SU-DHL-6 (cell line): ENCODE measurements at regions not wholly inside any gene's neighbourhood (a gene's known extent, or its start where the extent isn't known, plus 50 kb on each side); places are given as distances from the start of the nearest gene placed in this dataset.

Source experiments
- H2AFZ ChIP-seq: fragments of 200-600 bp; sonication (generic); 2 replicates; pipeline ENCODE4 v1.6.1; 2014; ENCODE audit warnings: low read depth, mild to moderate bottlenecking, moderate library complexity, mixed read lengths, antibody characterized with exemption, low read length; ENCODE audit not compliant: severe bottlenecking
- H3F3A ChIP-seq: fragments of 200-600 bp; shearing (Covaris generic); 2 replicates; pipeline ENCODE4 v1.6.0; 2016; ENCODE audit warnings: antibody characterized with exemption, mild to moderate bottlenecking; ENCODE audit not compliant: insufficient read depth
- H3K27ac ChIP-seq: fragments of 200-600 bp; sonication (generic); 2 replicates; pipeline ENCODE4 v1.5.1; 2016; ENCODE audit warnings: low read depth, mild to moderate bottlenecking, low read length, moderate library complexity, mixed read lengths
- H3K27me3 ChIP-seq: fragments of 200-600 bp; sonication (generic), shearing (Covaris generic); 2 replicates; pipeline ENCODE4 v1.6.0; 2014; ENCODE audit warnings: mild to moderate bottlenecking, low read length
- H3K36me3 ChIP-seq: fragments of 200-600 bp; sonication (generic); 2 replicates; pipeline ENCODE4 v1.6.1; 2014; ENCODE audit warnings: mild to moderate bottlenecking, low read length, mixed read lengths
- H3K4me2 ChIP-seq: fragments of 300-600, 200-600 bp; shearing (Covaris generic), sonication (generic); 2 replicates; pipeline ENCODE4 v1.6.0; 2014; ENCODE audit warnings: low read length, low read depth, mild to moderate bottlenecking; ENCODE audit not compliant: poor library complexity, severe bottlenecking
- H3K4me3 ChIP-seq: fragments of 200-600 bp; sonication (generic); 2 replicates; pipeline ENCODE4 v1.5.1; 2014; ENCODE audit warnings: antibody characterized with exemption, low read length, mild to moderate bottlenecking, mixed read lengths; ENCODE audit not compliant: insufficient read depth, poor library complexity, severe bottlenecking
- H3K79me2 ChIP-seq: fragments of 200-600 bp; sonication (generic); 2 replicates; pipeline ENCODE4 v1.6.1; 2014; ENCODE audit warnings: mild to moderate bottlenecking, low read length, moderate library complexity; ENCODE audit not compliant: insufficient read depth
- H3K9ac ChIP-seq: fragments of 200-600 bp; sonication (generic); 2 replicates; pipeline ENCODE4 v1.7.0; 2014; ENCODE audit warnings: mild to moderate bottlenecking, low read length
- H3K9me2 ChIP-seq: fragments of 200-600 bp; sonication (generic); replicated peaks from 2 replicates; pipeline ENCODE4 v1.6.1; 2014; ENCODE audit warnings: low read length; ENCODE audit not compliant: insufficient read depth
- H3K9me3 ChIP-seq: fragments of 200-600 bp; sonication (generic); 2 replicates; pipeline ENCODE4 v1.6.1; 2014; ENCODE audit warnings: low read length, mixed read lengths; ENCODE audit not compliant: insufficient read depth
- H4K20me1 ChIP-seq: fragments of 200-600 bp; sonication (generic); 2 replicates; pipeline ENCODE4 v1.6.1; 2014; ENCODE audit warnings: low read depth, mild to moderate bottlenecking, antibody characterized with exemption, low read length, moderate library complexity, mixed read lengths
- EZH2phosphoT487 ChIP-seq: fragments of 200-600 bp; sonication (generic), shearing (Covaris generic); conservative IDR thresholded peaks from 2 replicates; pipeline ENCODE4 v1.6.1; 2018; ENCODE audit warnings: mild to moderate bottlenecking, antibody characterized with exemption, low read length, moderate library complexity, mixed read lengths
- TF ChIP-seq, protein P1 (sequence below): fragments of 200-600 bp; sonication (generic); IDR thresholded peaks from one replicate; pipeline ENCODE4 v1.5.1; 2017; ENCODE audit warnings: antibody characterized with exemption, mild to moderate bottlenecking, low read length, moderate library complexity; ENCODE audit not compliant: insufficient read depth, poor library complexity, severe bottlenecking

- H3F3A ChIP-seq, result no peaks in the 10 kb centered on the region
- no peaks in the 10 kb centered on the region for H3K36me3 ChIP-seq
- no peak overlapping the region for H2AFZ ChIP-seq
- H3K4me2 ChIP-seq, result no peak overlapping the region
- no peaks in the 10 kb centered on the region for H3K27me3 ChIP-seq
- H3K9ac ChIP-seq, result no peak overlapping the region
- no peaks in the 10 kb centered on the region for H3K9me2 ChIP-seq
- no peak overlapping the region for H3K4me3 ChIP-seq
- no peak for TF ChIP-seq EZH2phosphoT487
- TF ChIP-seq, protein P1, sequence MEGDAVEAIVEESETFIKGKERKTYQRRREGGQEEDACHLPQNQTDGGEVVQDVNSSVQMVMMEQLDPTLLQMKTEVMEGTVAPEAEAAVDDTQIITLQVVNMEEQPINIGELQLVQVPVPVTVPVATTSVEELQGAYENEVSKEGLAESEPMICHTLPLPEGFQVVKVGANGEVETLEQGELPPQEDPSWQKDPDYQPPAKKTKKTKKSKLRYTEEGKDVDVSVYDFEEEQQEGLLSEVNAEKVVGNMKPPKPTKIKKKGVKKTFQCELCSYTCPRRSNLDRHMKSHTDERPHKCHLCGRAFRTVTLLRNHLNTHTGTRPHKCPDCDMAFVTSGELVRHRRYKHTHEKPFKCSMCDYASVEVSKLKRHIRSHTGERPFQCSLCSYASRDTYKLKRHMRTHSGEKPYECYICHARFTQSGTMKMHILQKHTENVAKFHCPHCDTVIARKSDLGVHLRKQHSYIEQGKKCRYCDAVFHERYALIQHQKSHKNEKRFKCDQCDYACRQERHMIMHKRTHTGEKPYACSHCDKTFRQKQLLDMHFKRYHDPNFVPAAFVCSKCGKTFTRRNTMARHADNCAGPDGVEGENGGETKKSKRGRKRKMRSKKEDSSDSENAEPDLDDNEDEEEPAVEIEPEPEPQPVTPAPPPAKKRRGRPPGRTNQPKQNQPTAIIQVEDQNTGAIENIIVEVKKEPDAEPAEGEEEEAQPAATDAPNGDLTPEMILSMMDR, result no peak
- H3K79me2 ChIP-seq, result no peaks in the 10 kb centered on the region
- no peaks in the 10 kb centered on the region for H4K20me1 ChIP-seq
- H3K27ac ChIP-seq, result no peak overlapping the region
- no peaks in the 10 kb centered on the region for H3K9me3 ChIP-seq
These were observed 249.3 kb upstream of the AGAP1 start for GRCh38 chr2:235244255-235245220.

GRCh38 chr2:235247001-235247400 is 246.8 kb upstream of the AGAP1 start:
- Histone ChIP-seq H3F3A (no peaks in the 10 kb centered on the region), H3K9me3 (no peaks in the 10 kb centered on the region), H3K4me2 (no peak overlapping the region), H3K79me2 (no peaks in the 10 kb centered on the region), H3K36me3 (no peaks in the 10 kb centered on the region), H3K9me2 (no peaks in the 10 kb centered on the region), H3K27me3 (no peaks in the 10 kb centered on the region), H3K9ac (no peak overlapping the region), H3K27ac (no peak overlapping the region), H2AFZ (no peak overlapping the region), H3K4me3 (no peak overlapping the region), H4K20me1 (no peaks in the 10 kb centered on the region)
- TF ChIP-seq, protein P1, result no peak
- no peak for TF ChIP-seq EZH2phosphoT487

DNA sequence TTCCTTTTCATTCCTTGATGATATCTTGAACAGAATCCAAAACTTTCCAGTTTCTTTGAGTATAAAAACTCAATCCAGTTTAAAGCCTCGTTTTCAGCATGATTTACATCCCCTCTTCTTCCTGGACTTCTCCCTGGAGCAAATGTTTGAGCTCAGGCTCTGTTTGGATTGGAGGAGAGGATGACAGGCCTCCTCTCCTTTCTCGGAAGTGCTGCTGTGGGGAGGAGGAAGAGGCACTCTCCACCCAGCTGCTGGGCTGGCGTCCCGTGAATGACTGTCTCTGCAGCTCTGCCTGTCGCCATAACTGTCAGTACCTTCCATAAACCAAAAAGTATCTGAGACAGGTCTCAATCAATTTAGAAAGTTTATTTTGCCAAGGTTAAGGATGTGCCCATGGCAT is 238.2 kb upstream of the AGAP1 start:
- TF ChIP-seq, protein P1, result no peak
- no peak for TF ChIP-seq EZH2phosphoT487
- no peak overlapping the region for H3K9ac ChIP-seq
- H3K79me2 ChIP-seq, result no peaks in the 10 kb centered on the region
- H3K36me3 ChIP-seq, result no peaks in the 10 kb centered on the region
- no peaks in the 10 kb centered on the region for H3K9me2 ChIP-seq
- H3K4me2 ChIP-seq, result no peak overlapping the region
- no peaks in the 10 kb centered on the region for H3K9me3 ChIP-seq
- H2AFZ ChIP-seq, result no peak overlapping the region
- H3K27me3 ChIP-seq, result no peaks in the 10 kb centered on the region
- no peak overlapping the region for H3K27ac ChIP-seq
- H3K4me3 ChIP-seq, result no peak overlapping the region
- no peaks in the 10 kb centered on the region for H3F3A ChIP-seq
- H4K20me1 ChIP-seq, result no peaks in the 10 kb centered on the region
